ENCODE measurements at regions not wholly inside any gene's neighbourhood (a gene's known extent, or its start where the extent isn't known, plus 50 kb on each side); places are given as distances from the start of the nearest gene placed in this dataset.

- no peak for DNase-seq (ENCODE audit: low read depth, low spot score)
Measured at GRCh38 chr2:150619607-150620330, 132.3 kb upstream of the RND3 start.

- no peak for DNase-seq (ENCODE audit: low read depth, low spot score)
Measured at GRCh38 chr2:150618245-150618895, 130.9 kb upstream of the RND3 start.

GRCh38 chr2:150617351-150617978, 130.0 kb upstream of the RND3 start:
- no peak for DNase-seq (ENCODE audit: low read depth, low spot score)

GRCh38 chr2:150612957-150613710, 125.7 kb upstream of the RND3 start:
- no peak for DNase-seq (ENCODE audit: low read depth, low spot score)

- DNase-seq (ENCODE audit: low read depth, low spot score): no peak
Measured at GRCh38 chr2:150610670-150611279, 123.3 kb upstream of the RND3 start.

GRCh38 chr2:150609831-150610582, 122.5 kb upstream of the RND3 start:
- DNase-seq (ENCODE audit: low read depth, low spot score): no peak

GRCh38 chr2:150608341-150608740, 120.9 kb upstream of the RND3 start:
- no peak for DNase-seq (ENCODE audit: low read depth, low spot score)

GRCh38 chr2:150607390-150607811, 119.9 kb upstream of the RND3 start:
- no peak for DNase-seq (ENCODE audit: low read depth, low spot score)

- DNase-seq (ENCODE audit: low read depth, low spot score): no peak
Measured at GRCh38 chr2:150606380-150607060, 119.1 kb upstream of the RND3 start.

- no peak for DNase-seq (ENCODE audit: low read depth, low spot score)
Measured at GRCh38 chr2:150605664-150606063, 118.2 kb upstream of the RND3 start.

- no peak for DNase-seq (ENCODE audit: low read depth, low spot score)
Measured at GRCh38 chr2:150601280-150602038, 114.0 kb upstream of the RND3 start.

GRCh38 chr2:150599889-150600288, 112.4 kb upstream of the RND3 start:
- no peak for DNase-seq (ENCODE audit: low read depth, low spot score)

- DNase-seq (ENCODE audit: low read depth, low spot score): no peak
Measured at GRCh38 chr2:150598383-150598782, 110.9 kb upstream of the RND3 start.

- DNase-seq (ENCODE audit: low read depth, low spot score): no peak
Measured at GRCh38 chr2:150595803-150596470, 108.5 kb upstream of the RND3 start.

- no peak for DNase-seq (ENCODE audit: low read depth, low spot score)
Measured at GRCh38 chr2:150594299-150594698, 106.8 kb upstream of the RND3 start.

- no peak for DNase-seq (ENCODE audit: low read depth, low spot score)
Measured at GRCh38 chr2:150591496-150592285, 104.2 kb upstream of the RND3 start.

- no peak for DNase-seq (ENCODE audit: low read depth, low spot score)
Measured at GRCh38 chr2:150589681-150590080, 102.2 kb upstream of the RND3 start.

- no peak for DNase-seq (ENCODE audit: low read depth, low spot score)
Measured at GRCh38 chr2:150588506-150588870, 101.0 kb upstream of the RND3 start.
